ENCODE measurements at regions not wholly inside any gene's neighbourhood (a gene's known extent, or its start where the extent isn't known, plus 50 kb on each side); places are given as distances from the start of the nearest gene placed in this dataset.
A peak's percentile ranks its signal among the peaks of the same experiment; 100 is the strongest.

DNA sequence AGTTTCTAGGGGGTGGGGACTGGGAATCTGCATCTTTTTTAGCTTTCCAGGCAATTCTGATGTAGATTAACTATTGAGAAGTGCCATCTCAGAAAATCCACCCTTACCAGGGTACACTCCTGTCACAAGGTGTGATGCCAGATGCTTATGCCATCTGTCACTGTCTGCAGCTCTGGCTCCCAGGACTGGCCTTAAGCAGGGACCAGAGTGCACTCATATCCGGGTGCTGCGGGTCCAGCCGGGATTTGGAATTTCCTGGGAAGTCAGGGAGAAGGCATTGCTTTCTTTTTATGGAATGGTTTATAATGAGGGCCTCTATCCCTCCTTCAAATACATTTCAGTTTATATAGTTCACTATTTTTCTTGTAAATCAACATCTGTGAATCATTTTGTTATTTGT is 92.6 kb downstream of the TMEM174 start:
- H3K4me3 Mint-ChIP-seq: no peak overlapping the region
- Histone ChIP-seq H3K4me3 (no peak overlapping the region), H3K27ac (ENCODE audit: low read depth) (no peak overlapping the region), H3F3A (replicated peaks; ENCODE audit: low read depth) (no peaks in the 10 kb centered on the region), H3K9me2 (ENCODE audit: insufficient read depth) (peaks cover 8% of the 10 kb centered on the region; the same call in 1 of the 2 replicates), H2AFZ (no peak overlapping the region), H3K4me1 (ENCODE audit: insufficient read depth) (peaks cover 20% of the 10 kb centered on the region), H3K36me3 (ENCODE audit: insufficient read depth) (no peaks in the 10 kb centered on the region), H3K4me2 (no peak overlapping the region), H3K27me3 (ENCODE audit: insufficient read depth) (no peaks in the 10 kb centered on the region), H4K20me1 (replicated peaks; ENCODE audit: insufficient read depth) (0 out of 2 replicates have a peak, but pooled peaks cover 4% of the 10 kb centered on the region), H3K79me2 (replicated peaks; ENCODE audit: insufficient read depth) (no peaks in the 10 kb centered on the region)
- ATAC-seq: no peak
- TF ChIP-seq JUNB (IDR thresholded peaks at IDR 0.05; ENCODE audit: unreplicated experiment): no peak
- no peak for TF ChIP-seq NANOG (IDR thresholded peaks at IDR 0.05; ENCODE audit: borderline replicate concordance)
- TF ChIP-seq ZNF114 (CRISPR knock-in tag; IDR thresholded peaks at IDR 0.05): no peak
- TF ChIP-seq STAT1 (IDR thresholded peaks at IDR 0.05; ENCODE audit: unreplicated experiment): no peak
- TF ChIP-seq, protein P1, sequence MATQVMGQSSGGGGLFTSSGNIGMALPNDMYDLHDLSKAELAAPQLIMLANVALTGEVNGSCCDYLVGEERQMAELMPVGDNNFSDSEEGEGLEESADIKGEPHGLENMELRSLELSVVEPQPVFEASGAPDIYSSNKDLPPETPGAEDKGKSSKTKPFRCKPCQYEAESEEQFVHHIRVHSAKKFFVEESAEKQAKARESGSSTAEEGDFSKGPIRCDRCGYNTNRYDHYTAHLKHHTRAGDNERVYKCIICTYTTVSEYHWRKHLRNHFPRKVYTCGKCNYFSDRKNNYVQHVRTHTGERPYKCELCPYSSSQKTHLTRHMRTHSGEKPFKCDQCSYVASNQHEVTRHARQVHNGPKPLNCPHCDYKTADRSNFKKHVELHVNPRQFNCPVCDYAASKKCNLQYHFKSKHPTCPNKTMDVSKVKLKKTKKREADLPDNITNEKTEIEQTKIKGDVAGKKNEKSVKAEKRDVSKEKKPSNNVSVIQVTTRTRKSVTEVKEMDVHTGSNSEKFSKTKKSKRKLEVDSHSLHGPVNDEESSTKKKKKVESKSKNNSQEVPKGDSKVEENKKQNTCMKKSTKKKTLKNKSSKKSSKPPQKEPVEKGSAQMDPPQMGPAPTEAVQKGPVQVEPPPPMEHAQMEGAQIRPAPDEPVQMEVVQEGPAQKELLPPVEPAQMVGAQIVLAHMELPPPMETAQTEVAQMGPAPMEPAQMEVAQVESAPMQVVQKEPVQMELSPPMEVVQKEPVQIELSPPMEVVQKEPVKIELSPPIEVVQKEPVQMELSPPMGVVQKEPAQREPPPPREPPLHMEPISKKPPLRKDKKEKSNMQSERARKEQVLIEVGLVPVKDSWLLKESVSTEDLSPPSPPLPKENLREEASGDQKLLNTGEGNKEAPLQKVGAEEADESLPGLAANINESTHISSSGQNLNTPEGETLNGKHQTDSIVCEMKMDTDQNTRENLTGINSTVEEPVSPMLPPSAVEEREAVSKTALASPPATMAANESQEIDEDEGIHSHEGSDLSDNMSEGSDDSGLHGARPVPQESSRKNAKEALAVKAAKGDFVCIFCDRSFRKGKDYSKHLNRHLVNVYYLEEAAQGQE (IDR thresholded peaks at IDR 0.05; ENCODE audit: unreplicated experiment): no peak
- no peak for TF ChIP-seq ETS1 (IDR thresholded peaks at IDR 0.05)
- no peak for TF ChIP-seq ZNF331 (CRISPR knock-in tag; IDR thresholded peaks at IDR 0.05; ENCODE audit: low read depth)
- TF ChIP-seq POLR2AphosphoS5 (IDR thresholded peaks at IDR 0.05; ENCODE audit: low read depth): no peak
- TF ChIP-seq EZH2phosphoT487 (IDR thresholded peaks at IDR 0.05; ENCODE audit: unreplicated experiment): no peak
- TF ChIP-seq CREB1 (CRISPR knock-in tag; IDR thresholded peaks at IDR 0.05; ENCODE audit: low read depth): no peak
- DNase-seq (ENCODE audit: low spot score): no peak
- peaks cover 16% of the 10 kb centered on the region for H3K4me1 Mint-ChIP-seq
- no peak overlapping the region for H3K27ac Mint-ChIP-seq
- H3K36me3 Mint-ChIP-seq (ENCODE audit: low read depth): no peaks in the 10 kb centered on the region
- H3K9me3 Mint-ChIP-seq: no peaks in the 10 kb centered on the region
- peaks cover 14% of the 10 kb centered on the region for H3K27me3 Mint-ChIP-seq (ENCODE audit: insufficient read depth, low read depth, poor library complexity)

GRCh38 chr5:73264631-73265030 is 91.6 kb downstream of the TMEM174 start:
- H3K79me2 ChIP-seq (replicated peaks; ENCODE audit: insufficient read depth): no peaks in the 10 kb centered on the region

More at GRCh38 chr5:73264631-73265030, 91.6 kb downstream of the TMEM174 start:
- Mint-ChIP-seq H3K9me3 (no peaks in the 10 kb centered on the region), H3K27ac (no peak overlapping the region), H3K36me3 (ENCODE audit: low read depth) (no peaks in the 10 kb centered on the region), H3K27me3 (ENCODE audit: insufficient read depth, low read depth, poor library complexity) (peaks cover 13% of the 10 kb centered on the region), H3K4me1 (peaks cover 16% of the 10 kb centered on the region), H3K4me3 (no peak overlapping the region)
- H3K36me3 ChIP-seq (ENCODE audit: insufficient read depth): no peaks in the 10 kb centered on the region
- H4K20me1 ChIP-seq (replicated peaks; ENCODE audit: insufficient read depth): no peaks in the 10 kb centered on the region
- no peak overlapping the region for H3K4me2 ChIP-seq
- no peak overlapping the region for H3K4me3 ChIP-seq
- H3F3A ChIP-seq (replicated peaks; ENCODE audit: low read depth): no peaks in the 10 kb centered on the region
- H3K27ac ChIP-seq (ENCODE audit: low read depth): no peak overlapping the region
- peak overlapping the region; percentile 72; the same call in 1 of the 2 replicates for H2AFZ ChIP-seq
- peaks cover 3% of the 10 kb centered on the region; the same call in 1 of the 2 replicates for H3K9me2 ChIP-seq (ENCODE audit: insufficient read depth)
- TF ChIP-seq ETS1 (IDR thresholded peaks at IDR 0.05): no peak
- no peak for TF ChIP-seq ZNF331 (CRISPR knock-in tag; IDR thresholded peaks at IDR 0.05; ENCODE audit: low read depth)
- TF ChIP-seq ZNF114 (CRISPR knock-in tag; IDR thresholded peaks at IDR 0.05): no peak
- no peak for TF ChIP-seq EZH2phosphoT487 (IDR thresholded peaks at IDR 0.05; ENCODE audit: unreplicated experiment)
- TF ChIP-seq JUNB (IDR thresholded peaks at IDR 0.05; ENCODE audit: unreplicated experiment): no peak
- TF ChIP-seq, protein P1 (IDR thresholded peaks at IDR 0.05; ENCODE audit: unreplicated experiment): no peak
- no peaks in the 10 kb centered on the region for H3K27me3 ChIP-seq (ENCODE audit: insufficient read depth)
- ATAC-seq (no peak), DNase-seq (ENCODE audit: low spot score) (no peak)
- H3K4me1 ChIP-seq (ENCODE audit: insufficient read depth): peaks cover 20% of the 10 kb centered on the region
